Activated T-helper 1 cell treated with Interleukin-2 at 50 U/mL for 16 hours (primary cell): ENCODE measurements at regions not wholly inside any gene's neighbourhood (a gene's known extent, or its start where the extent isn't known, plus 50 kb on each side); places are given as distances from the start of the nearest gene placed in this dataset.

Experiments used
- DNase-seq: peaks from one replicate; pipeline ENCODE4 v3.0.0-alpha.2; 2020; ENCODE audit warnings: low read depth

DNA sequence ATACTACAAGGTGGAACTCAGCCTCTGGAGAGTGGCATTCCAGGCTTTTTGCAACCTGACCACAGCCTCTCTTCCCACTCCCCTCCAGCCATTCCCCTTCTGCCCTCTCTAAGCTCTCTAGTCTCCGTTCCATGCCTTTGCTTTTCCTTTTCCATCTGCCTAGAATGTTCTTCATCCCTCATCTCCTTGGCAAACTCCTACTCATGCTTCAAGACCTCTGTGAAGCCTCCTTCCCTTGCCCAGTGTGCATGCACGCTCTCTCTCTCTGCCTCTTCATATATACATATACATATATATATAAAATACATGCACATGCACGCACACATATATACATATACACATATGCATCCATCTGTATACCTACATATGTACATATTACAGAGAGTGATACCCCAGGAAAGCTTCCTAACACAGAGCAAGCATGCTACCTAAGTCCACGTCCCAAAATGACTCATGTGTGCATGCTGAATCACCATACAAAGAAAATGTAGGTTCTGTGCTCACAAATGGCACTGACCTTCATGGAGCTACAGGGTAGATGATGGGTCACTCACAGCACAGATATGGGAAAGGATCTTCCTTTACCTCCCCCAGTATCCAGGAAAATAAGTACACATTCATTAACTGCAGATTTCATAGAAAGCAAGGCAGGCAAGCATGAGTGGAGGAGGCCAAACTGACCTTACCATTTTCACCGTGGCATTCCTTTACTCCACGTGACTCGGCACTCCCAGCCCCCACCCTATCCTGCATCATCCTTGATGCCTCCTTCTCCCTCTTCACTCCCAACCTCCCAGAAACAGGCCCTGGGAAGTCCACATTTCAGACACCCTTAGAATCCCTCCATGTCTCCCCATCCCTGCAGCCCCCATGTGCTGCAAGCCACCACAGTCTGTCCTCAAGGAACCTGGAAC, 238.4 kb upstream of the ZMIZ1 start:
- no peak for DNase-seq

DNA sequence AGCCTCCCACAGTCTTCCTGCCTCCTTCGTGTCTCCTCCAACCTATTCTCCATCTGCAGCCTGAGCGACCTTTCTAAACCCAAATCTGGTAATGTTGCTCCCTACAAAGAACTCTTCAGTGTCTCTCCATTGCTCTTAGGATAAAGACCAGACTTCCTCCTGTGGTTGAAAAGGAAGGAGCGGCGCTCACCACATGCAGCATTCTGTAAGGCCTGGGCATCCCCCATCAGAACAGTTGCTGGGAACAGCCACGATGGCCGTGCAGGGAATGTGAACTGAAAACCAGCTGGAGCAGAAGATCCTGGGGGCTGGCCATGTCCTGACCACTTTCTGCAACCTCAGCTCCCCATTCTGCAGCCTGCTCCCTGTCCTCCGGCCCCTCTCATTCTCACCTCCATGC, 237.8 kb upstream of the ZMIZ1 start:
- no peak for DNase-seq

DNA sequence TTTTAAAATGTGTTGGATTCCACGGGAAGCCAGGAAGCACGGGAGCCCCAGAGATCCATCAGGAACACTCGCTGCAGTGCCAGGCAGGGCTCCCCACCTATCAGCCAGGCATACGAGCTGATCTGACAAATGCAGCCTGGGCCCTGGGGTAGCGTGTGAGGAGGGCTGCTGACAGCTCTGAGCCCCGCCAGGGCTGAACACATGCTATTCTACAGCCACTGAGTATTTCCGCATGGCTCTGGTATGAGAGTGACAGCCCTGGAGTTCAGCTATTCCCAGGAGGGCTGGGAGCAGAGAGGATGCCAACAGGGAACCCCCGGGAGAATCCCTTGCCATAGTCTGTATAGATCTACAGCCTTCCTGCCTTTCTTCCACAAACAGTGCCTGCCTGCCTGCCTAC, 237.3 kb upstream of the ZMIZ1 start:
- DNase-seq, result no peak

DNA sequence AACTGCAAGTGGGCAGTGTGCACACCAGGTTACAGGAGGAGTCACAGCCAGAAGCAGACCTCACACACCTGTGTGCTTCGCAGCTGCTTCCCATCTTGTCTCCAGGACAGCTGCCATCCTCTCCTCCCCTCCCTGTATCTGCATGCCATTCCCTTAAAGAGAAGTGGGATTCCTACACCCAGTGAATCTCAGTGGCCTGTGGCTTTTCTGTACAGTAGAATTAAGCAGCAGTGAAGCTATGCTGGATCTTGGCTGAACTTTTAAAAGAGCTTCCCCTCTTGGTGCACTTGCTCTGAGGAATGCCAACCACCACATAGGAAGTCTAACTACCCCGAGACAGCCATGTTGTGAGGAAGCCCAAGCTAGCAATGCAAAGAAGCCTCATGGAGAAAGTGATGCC, 236.5 kb upstream of the ZMIZ1 start:
- DNase-seq, result no peak

DNA sequence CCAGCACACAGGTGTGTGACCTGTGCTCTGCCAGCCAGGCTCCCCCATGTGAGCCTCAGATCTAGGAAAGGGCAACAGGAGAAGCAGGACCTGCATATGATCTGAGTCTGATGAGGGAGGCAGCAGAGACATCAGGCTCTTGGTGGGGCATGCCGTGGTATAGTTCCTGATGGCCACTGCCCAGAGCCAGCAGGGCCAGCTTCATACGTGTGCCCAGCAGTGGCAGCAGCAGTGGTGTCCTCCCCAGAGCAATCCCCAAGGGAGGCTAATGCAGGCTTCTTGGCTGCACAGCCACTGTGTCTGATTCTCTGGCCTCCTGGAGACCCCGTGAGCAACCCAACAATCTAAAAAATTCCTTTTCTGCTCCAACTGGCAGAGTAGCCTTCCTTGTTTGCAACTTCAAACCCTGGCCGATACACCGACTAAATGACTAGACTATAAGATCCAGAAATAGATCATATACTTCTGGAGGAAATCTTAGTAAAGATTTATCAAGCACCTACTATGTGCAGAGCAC, 230.6 kb upstream of the ZMIZ1 start:
- DNase-seq, result no peak

DNA sequence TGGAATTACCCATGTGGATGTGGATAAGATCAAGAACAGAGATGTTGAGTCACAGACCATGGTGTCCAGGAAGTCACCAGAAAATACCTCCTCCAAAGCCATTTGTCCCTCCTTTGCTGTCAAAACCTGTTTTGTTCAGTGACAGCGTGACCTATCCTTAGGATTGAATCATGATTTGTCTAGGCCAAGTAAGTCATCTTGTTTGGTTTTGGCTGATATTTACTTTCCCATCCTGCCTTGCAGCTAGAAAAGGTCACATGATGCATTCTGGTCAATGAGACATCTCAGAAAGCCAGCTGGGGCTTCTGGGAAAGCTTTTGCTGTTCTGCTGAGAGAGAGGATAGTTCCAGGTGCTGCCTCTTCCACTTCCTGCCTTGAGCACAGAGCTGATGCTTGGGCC, 225.3 kb upstream of the ZMIZ1 start:
- DNase-seq, result no peak

DNA sequence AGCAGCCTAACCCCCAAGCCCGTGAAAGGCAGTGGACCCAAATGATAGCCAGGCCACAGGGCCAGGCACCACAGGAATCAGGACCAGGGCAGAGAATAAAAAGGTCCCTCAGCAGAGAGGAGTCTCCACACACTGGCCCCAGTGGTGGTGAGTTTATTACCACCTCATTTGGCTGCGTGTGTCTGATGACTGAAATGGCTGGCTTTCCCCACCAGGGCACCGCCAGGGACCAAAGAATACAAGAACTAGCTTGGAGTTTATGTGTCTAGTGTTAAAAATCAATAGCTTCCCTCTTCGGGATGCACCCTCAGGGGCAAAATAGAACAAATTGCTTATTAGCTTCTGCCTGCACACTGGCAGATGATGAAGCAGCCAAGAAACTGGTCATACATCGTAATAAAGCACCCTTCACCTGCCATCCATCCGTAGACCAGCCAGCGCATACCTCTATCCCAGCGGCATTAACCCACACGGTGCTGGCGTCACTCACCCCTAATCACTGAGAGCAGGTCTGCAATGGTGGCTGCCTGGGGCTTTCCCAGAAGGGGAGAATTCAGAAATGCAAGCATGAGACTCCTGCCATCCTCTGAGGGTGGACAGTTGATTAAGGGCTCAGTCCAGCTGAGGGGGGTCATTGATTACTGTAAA, 223.7 kb upstream of the ZMIZ1 start:
- no peak for DNase-seq

DNA sequence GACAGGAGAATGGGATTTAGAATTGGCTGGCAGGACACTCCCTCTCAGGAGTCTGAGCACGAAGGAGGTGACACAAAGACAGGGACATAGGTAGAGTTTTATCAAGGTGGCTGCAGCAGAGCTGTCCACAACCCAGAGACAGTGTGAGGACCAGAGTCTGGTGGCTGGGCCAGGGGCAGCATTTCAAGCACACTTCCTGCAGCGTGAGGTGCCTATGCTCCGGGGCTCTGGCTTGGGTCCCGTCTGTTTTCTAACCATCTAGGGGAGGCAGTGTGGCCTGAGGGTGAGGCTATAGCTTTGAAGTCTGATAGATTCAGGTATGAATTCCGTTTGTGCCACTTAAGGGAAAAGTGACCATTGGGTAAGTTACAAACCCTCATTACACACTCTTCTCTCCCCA, 222.7 kb upstream of the ZMIZ1 start:
- no peak for DNase-seq

DNA sequence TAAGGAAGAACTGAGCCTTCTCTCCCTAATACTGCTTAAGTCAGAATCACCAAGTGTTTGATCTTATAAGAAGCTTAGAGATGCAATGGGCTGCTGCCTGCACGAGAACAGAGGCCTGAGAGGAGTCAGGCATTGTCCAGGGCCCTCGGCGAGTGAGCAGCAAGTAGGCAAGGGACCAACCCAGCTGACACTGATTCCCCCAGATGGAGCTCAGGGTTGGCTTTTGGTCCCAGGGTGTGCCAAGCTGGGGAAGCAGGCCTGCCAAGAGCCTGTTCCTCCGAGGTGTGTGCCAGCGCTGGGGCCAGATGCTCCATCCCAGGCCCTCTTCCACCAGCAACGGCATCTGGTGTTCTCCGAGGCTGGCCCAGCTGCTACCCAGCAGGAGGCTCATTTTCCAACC, 222.0 kb upstream of the ZMIZ1 start:
- DNase-seq, result no peak

DNA sequence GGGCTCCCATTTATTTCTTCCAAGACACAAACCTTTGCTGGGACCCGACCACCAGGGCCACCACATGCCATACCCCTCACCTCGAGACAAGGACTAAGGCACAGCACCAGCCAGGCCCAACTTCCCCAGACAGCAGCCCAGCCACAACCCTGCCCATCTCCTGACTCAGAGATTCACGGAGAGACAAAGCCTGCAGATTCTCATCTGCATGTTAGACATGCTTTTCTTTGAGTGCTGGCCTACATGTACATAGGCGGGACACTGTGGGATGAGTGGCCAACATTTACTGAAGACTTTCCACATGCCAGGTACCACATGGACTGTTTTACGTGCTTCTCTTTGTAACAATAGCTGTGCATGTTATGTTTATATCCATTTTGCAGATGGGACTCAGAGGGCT, 221.3 kb upstream of the ZMIZ1 start:
- DNase-seq, result no peak

DNA sequence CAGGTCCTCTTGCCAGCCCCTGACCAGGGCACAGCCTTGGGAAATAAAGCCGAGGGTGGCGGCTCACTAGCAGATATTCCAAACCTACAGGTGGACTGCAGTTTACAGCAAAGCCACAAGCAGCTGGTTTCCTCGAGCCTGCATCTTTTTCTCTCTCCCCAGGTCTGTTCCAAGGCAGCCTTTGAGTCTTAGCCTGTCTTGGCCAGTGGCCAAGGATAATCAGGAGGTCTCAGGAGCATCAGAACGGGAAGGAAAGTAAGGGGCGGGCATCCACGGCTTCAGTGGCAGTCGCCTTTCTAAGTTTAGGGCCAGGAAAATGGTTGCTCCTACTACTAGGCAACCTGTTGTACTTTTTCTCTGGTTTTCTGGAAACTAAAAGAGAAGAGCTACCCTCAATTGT, 219.7 kb upstream of the ZMIZ1 start:
- no peak for DNase-seq

DNA sequence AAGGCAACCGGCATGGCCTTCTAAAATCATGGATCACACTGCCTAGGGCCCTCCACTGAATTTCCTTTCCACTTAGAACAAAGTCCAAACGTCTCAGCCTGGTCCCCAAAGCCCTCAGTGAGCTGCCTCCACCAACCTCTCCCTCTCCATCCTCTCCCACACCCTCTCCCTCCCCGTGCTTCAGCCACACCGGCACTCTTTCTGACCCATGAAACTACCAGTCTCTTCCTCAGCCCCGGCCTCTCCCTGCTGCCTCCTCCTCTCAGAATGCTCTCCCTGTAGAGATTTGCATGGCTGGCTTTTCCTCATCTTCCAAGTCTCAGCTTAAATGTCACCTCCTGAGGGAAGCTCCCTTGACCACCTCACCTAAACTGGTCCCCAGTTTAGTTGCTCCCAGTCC, 219.0 kb upstream of the ZMIZ1 start:
- no peak for DNase-seq

DNA sequence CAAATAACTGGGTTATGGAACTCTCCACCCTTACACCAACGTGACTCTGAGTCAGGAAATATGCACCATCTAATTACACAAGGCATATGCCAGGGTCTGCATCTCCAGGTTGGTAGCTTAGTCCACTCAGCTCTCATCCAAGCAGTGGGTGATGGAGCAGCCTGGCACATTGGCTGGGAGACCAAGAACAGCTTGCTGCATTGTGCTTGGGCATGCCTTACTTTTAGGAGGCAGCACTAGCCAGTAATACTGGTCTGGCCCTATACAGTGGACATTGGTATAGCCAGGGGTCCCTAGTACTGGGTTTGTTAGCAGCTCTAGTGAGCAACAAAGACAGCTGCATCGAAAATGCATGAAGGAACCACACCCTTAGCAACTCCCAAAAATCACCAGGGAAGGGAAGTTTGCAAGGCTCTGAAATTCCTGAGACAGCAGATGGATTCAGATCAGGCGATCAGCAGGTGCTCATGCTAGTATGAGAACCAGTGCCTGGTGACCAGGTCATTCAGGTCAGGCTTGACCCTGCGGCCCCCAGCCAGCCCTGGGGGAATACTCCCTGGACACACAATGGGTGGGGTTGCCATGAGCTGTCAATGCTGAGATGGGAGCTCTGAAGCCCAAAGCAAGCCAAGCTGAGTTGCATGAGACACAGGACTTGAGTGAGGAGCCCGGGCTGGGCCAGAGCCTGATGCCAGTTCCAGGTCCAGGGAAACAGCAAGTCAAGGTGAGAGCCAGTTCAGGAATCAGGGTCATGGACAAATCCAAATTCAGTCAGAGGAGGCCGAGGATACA, 217.9 kb upstream of the ZMIZ1 start:
- DNase-seq, result no peak

DNA sequence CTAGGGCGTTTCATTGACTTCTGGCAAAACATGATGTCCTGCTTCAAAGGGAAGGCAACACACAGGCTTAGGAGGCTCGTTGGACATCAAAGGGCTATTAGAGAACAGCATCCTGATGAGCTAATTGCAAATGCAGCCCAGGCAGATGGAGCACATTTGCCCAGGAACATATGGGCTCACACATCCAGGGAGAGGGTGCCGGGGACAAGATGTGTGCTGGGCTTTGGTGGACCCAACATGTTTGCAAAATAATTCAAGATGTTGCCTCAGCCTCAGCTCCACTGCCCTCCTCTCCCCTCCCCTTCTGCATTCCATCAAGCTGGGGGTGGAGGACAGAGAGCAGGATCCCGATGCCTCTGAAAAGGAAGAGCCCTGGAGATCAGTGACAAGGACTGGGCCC, 217.1 kb upstream of the ZMIZ1 start:
- DNase-seq, result no peak

DNA sequence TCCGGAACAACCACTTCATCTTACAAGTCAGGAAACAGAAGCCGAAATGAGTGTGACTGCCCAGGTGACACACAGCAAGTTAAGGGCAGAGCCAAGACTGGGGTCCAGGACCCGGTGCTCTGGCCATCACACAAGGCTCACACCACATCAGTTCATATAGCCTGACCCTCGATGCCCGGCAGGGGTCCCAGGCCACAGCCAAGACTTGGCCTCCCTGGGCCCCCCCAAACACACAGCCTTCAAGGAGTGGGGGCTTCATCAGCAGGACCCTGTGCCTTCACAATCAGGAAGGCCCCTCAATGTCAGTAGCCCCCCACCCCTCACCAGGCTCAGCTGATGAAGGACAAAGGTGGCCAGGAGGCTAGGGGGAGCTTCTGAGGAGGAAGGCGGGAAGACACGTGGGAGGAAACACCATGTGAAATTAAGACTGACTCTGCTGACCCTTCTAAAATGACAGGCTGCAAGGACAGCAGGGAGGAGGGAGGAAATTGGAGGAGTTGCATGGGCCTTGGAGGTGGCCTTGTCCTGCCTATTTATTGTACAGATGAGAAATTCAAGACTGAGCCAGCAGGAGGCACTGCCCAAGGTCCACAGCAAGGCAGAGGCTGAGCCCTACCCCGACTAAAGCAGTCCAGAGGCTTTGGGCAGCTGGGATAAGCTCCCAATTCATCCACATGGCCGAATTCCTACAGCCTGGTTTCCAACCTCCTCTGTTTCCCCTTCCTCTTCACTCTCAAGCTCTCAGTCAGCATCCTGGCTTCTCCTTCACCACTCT, 216.1 kb upstream of the ZMIZ1 start:
- no peak for DNase-seq

DNA sequence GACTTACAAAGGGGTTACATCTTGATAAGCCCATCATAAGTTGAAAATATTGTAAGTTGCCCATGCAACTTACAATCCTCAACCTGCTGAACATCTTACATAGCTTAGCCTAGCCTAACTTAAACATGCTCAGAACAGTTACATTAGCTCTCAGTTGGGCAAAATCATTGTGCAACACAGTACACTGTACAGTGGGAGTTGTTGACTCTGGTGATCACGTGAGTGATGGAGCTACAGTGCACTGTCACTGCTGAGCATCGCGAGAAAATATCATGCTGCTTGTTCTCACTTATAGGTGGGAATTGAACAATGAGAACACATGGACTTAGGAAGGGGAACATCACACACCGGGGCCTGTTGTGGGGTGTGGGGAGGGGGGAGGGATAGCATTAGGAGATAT, 214.9 kb upstream of the ZMIZ1 start:
- no peak for DNase-seq

DNA sequence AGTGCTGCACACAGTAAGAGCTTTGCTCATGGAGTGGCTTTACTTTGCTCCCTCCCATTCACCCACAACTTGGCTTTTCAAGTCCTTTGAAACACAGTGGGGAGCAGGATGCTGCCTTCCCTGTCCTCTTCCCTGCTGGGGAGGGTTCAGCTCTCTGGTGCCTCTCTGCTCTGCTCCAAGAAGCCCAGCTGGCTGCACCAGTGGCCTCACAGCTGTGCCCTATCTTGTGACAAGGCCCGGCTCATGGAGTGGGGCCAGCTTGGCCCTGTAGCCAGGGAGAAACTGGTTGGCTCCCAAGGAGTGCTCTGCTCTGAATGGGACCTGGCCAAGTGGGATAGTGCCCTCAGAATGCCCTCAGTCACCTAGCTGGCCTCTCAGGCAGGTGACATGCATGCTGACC, 212.3 kb upstream of the ZMIZ1 start:
- no peak for DNase-seq

DNA sequence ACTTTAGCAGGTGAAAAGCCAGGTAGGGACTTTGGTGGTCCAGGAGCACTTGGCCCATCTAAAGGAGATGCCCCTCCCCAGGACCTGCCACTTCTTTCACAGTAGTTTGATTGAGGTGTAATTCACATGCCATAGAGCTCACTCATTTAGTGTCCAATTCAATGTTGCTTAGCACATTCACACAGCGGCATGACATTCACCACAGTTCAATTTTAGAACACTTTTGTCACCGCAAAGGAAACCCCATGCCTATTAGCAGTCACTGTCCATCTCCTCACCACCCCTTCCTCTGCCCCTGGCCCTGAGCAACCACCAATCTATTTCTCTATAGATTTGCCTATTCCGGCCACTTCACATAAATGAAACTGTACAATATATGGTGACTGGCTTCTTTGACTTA, 211.6 kb upstream of the ZMIZ1 start:
- no peak for DNase-seq

DNA sequence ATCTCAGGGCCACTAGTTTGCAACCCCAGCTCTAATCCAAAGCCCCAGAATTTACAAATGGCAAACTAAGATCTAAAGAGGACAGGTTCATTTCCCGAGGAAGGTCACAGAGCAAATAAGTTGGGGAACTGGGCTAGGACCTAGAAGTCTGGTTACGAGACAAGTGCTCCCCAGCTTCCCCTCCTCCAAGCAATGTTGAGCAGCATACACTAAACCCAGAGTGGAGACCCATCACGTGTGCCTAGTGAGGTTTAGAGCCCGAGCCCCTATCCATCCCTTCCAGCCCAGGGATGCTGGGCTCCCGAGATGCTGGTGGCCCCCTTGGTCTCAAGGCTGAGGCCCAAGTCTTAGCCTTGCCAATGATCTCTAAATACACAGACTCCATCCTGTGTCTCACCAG, 209.5 kb upstream of the ZMIZ1 start:
- DNase-seq, result no peak

DNA sequence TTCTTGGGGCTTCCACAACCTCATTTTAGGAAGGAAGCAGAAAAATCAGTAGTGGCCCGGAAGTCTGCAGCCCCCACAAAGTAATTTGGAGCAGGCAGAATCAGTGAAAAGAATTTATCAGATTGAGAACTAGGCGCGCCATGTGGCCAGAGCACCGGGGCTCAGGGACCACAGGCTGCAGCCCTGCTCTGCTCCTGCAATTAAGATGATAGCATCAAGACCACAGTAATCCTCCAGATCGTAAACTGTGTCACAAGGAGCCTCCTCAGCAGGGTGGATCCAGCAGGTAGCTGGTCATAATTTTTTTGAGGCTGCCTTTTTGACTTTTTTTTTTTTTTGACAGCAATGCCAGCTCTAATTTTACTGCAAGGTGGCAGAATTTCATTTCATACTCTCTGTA, 209.0 kb upstream of the ZMIZ1 start:
- DNase-seq, result no peak

DNA sequence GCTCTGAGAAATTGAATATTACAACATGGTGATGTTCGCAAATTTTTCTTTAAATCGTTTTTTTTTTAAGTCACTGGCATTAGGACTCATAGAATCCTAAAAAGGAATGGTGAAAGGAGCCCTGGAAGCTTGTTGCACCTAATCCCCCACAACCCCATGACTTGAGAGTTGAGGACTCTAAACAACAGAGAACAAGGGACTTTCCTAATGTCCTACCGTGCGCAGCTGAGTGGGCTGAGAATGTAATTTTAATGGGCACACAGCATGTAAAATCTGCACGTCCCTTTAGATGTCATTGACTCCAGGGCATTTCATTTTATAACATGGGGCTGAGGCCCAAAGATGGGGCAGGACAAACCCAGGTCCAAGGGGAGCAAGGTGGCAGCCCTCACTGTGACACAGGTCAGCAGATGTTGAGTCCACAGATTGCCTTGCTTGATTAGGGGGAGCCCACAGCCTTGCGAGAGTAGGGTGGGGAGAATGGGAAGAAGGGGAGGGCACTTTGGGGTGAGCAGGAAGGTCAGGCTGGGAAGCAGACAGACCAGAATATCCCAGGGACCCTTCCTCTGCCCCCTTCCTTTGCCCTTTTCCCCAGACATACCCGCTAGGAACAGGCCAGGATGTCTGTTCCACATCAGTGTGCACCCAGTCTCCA, 208.4 kb upstream of the ZMIZ1 start:
- DNase-seq, result no peak
